ENCODE measurements at regions not wholly inside any gene's neighbourhood (a gene's known extent, or its start where the extent isn't known, plus 50 kb on each side); places are given as distances from the start of the nearest gene placed in this dataset.

- no peak for TF ChIP-seq EZH2 (IDR thresholded peaks at IDR 0.05; ENCODE audit: low read depth)
- TF ChIP-seq, protein P1, sequence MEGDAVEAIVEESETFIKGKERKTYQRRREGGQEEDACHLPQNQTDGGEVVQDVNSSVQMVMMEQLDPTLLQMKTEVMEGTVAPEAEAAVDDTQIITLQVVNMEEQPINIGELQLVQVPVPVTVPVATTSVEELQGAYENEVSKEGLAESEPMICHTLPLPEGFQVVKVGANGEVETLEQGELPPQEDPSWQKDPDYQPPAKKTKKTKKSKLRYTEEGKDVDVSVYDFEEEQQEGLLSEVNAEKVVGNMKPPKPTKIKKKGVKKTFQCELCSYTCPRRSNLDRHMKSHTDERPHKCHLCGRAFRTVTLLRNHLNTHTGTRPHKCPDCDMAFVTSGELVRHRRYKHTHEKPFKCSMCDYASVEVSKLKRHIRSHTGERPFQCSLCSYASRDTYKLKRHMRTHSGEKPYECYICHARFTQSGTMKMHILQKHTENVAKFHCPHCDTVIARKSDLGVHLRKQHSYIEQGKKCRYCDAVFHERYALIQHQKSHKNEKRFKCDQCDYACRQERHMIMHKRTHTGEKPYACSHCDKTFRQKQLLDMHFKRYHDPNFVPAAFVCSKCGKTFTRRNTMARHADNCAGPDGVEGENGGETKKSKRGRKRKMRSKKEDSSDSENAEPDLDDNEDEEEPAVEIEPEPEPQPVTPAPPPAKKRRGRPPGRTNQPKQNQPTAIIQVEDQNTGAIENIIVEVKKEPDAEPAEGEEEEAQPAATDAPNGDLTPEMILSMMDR (conservative IDR thresholded peaks at IDR 0.05): no peak
These were observed 172.4 kb upstream of the ATP11B start for GRCh38 chr3:182620723-182621434.

Measured in PC-9 (cell line).